ENCODE measurements at regions not wholly inside any gene's neighbourhood (a gene's known extent, or its start where the extent isn't known, plus 50 kb on each side); places are given as distances from the start of the nearest gene placed in this dataset.

- no peaks in the 10 kb centered on the region for H3K9me2 ChIP-seq
- H2AFZ ChIP-seq (ENCODE audit: low read depth) = no peak overlapping the region
- H3K9me3 ChIP-seq = no peaks in the 10 kb centered on the region
- H3K4me1 ChIP-seq (ENCODE audit: control insufficient read depth in 1 of 2, insufficient read depth in 2 of 2, low read depth in 1 of 2, low read length in 1 of 2) = no peaks in the 10 kb centered on the region
- POLR2A ChIA-PET = no interaction called here
- H3K4me2 ChIP-seq = no peak overlapping the region
- WGBS (ENCODE audit: low lambda C conversion rate) = 33% methylated on average over 3 of the region's 3 CpGs
- CTCF ChIA-PET = no interaction called here
- no peaks in the 10 kb centered on the region for H4K20me1 ChIP-seq (ENCODE audit: insufficient read depth)
- no peaks in the 10 kb centered on the region for H3K27me3 ChIP-seq (ENCODE audit: insufficient read depth)
- no peak overlapping the region for H3K27ac ChIP-seq (ENCODE audit: low read depth in 2 of 2, low read length in 1 of 2)
- peak; percentile 41; the same call in 1 of the 2 replicates for TF ChIP-seq FOSL2 (IDR thresholded peaks at IDR 0.05; ENCODE audit: borderline replicate concordance, low read depth)
- TF ChIP-seq FOXJ3 (CRISPR knock-in tag; IDR thresholded peaks at IDR 0.05) = no peak
- no peak overlapping the region for H3K9ac ChIP-seq
- no peaks in the 10 kb centered on the region for H3K36me3 ChIP-seq (replicated peaks in 1 of 2; ENCODE audit: control insufficient read depth in 1 of 2, insufficient read depth in 2 of 2, low read length in 1 of 2)
- H3F3A ChIP-seq (replicated peaks; ENCODE audit: insufficient read depth) = no peaks in the 10 kb centered on the region
- H3K79me2 ChIP-seq (ENCODE audit: insufficient read depth) = no peaks in the 10 kb centered on the region
- no peak for DNase-seq
- H3K4me3 ChIP-seq (ENCODE audit: low read depth in 2 of 2, low read length in 1 of 2) = no peak overlapping the region
These were observed 232.6 kb upstream of the GPC6 start for GRCh38 chr13:92994056-92994455.

GRCh38 chr13:93001866-93002461, 224.6 kb upstream of the GPC6 start:
- Histone ChIP-seq H2AFZ (ENCODE audit: low read depth) (no peak overlapping the region), H3K9ac (no peak overlapping the region), H3K27me3 (ENCODE audit: insufficient read depth) (no peaks in the 10 kb centered on the region), H4K20me1 (ENCODE audit: insufficient read depth) (no peaks in the 10 kb centered on the region), H3K9me3 (no peaks in the 10 kb centered on the region), H3F3A (replicated peaks; ENCODE audit: insufficient read depth) (no peaks in the 10 kb centered on the region), H3K9me2 (no peaks in the 10 kb centered on the region), H3K4me3 (ENCODE audit: low read depth in 2 of 2, low read length in 1 of 2) (no peak overlapping the region), H3K36me3 (replicated peaks in 1 of 2; ENCODE audit: control insufficient read depth in 1 of 2, insufficient read depth in 2 of 2, low read length in 1 of 2) (no peaks in the 10 kb centered on the region), H3K4me1 (ENCODE audit: control insufficient read depth in 1 of 2, insufficient read depth in 2 of 2, low read depth in 1 of 2, low read length in 1 of 2) (no peaks in the 10 kb centered on the region), H3K27ac (ENCODE audit: low read depth in 2 of 2, low read length in 1 of 2) (no peak overlapping the region), H3K79me2 (ENCODE audit: insufficient read depth) (no peaks in the 10 kb centered on the region), H3K4me2 (no peak overlapping the region)
- TF ChIP-seq RXRA (IDR thresholded peaks at IDR 0.05; ENCODE audit: borderline replicate concordance, low read depth) = no peak
- POLR2A ChIA-PET = no interaction called here
- DNase-seq = no peak
- WGBS (ENCODE audit: low lambda C conversion rate) = 73% methylated on average over 5 of the region's 5 CpGs
- CTCF ChIA-PET = no interaction called here

GRCh38 chr13:93003531-93003930, 223.1 kb upstream of the GPC6 start:
- WGBS (ENCODE audit: low lambda C conversion rate) = 69% methylated on average over 3 of the region's 3 CpGs
- no peaks in the 10 kb centered on the region for H3K79me2 ChIP-seq (ENCODE audit: insufficient read depth)
- no peaks in the 10 kb centered on the region for H3F3A ChIP-seq (replicated peaks; ENCODE audit: insufficient read depth)
- TF ChIP-seq FOSL2 (IDR thresholded peaks at IDR 0.05; ENCODE audit: borderline replicate concordance, low read depth) (no peak), POLR2AphosphoS5 (IDR thresholded peaks at IDR 0.05; ENCODE audit: low read depth, low read length) (no peak), JUND (IDR thresholded peaks at IDR 0.05) (no peak), CHD2 (IDR thresholded peaks at IDR 0.05; ENCODE audit: low read length, partially characterized antibody) (no peak), SMC3 (IDR thresholded peaks at IDR 0.05; ENCODE audit: low read depth, low read length) (no peak), RXRA (IDR thresholded peaks at IDR 0.05; ENCODE audit: borderline replicate concordance, low read depth) (no peak), EZH2phosphoT487 (IDR thresholded peaks at IDR 0.05; ENCODE audit: borderline replicate concordance, low read depth) (no peak), FOXM1 (IDR thresholded peaks at IDR 0.05; ENCODE audit: low read depth) (no peak), TAF1 (IDR thresholded peaks at IDR 0.05; ENCODE audit: borderline replicate concordance, low read depth, low read length) (no peak), SIN3A (IDR thresholded peaks at IDR 0.05; ENCODE audit: borderline replicate concordance, low read depth, low read length) (no peak), GABPA (IDR thresholded peaks at IDR 0.05; ENCODE audit: low read depth) (no peak), REST (IDR thresholded peaks at IDR 0.05; ENCODE audit: low read depth, low read length) (no peak), MXI1 (IDR thresholded peaks at IDR 0.05; ENCODE audit: low read depth, low read length) (no peak), RAD21 (IDR thresholded peaks at IDR 0.05; ENCODE audit: low read length) (no peak), USF2 (IDR thresholded peaks at IDR 0.05; ENCODE audit: borderline replicate concordance, low read depth, low read length) (no peak), PBX3 (IDR thresholded peaks at IDR 0.05) (no peak), NFIC (IDR thresholded peaks at IDR 0.05; ENCODE audit: borderline replicate concordance) (no peak)
- no peak overlapping the region for H3K27ac ChIP-seq (ENCODE audit: low read depth in 2 of 2, low read length in 1 of 2)
- H3K27me3 ChIP-seq (ENCODE audit: insufficient read depth) = no peaks in the 10 kb centered on the region
- POLR2A ChIA-PET = no interaction called here
- peaks cover 4% of the 10 kb centered on the region; the same call in 1 of the 2 replicates for H3K9me3 ChIP-seq
- H3K36me3 ChIP-seq (replicated peaks in 1 of 2; ENCODE audit: control insufficient read depth in 1 of 2, insufficient read depth in 2 of 2, low read length in 1 of 2) = no peaks in the 10 kb centered on the region
- H3K4me1 ChIP-seq (ENCODE audit: control insufficient read depth in 1 of 2, insufficient read depth in 2 of 2, low read depth in 1 of 2, low read length in 1 of 2) = no peaks in the 10 kb centered on the region
- DNase-seq = no peak
- no peak overlapping the region for H2AFZ ChIP-seq (ENCODE audit: low read depth)
- H3K4me3 ChIP-seq (ENCODE audit: low read depth in 2 of 2, low read length in 1 of 2) = no peak overlapping the region
- no peaks in the 10 kb centered on the region for H4K20me1 ChIP-seq (ENCODE audit: insufficient read depth)
- H3K9me2 ChIP-seq = no peaks in the 10 kb centered on the region
- CTCF ChIA-PET = no interaction called here
- H3K9ac ChIP-seq = no peak overlapping the region
- no peak overlapping the region for H3K4me2 ChIP-seq

Data from SK-N-SH (cell line).